ENCODE measurements at regions not wholly inside any gene's neighbourhood (a gene's known extent, or its start where the extent isn't known, plus 50 kb on each side); places are given as distances from the start of the nearest gene placed in this dataset.

DNA sequence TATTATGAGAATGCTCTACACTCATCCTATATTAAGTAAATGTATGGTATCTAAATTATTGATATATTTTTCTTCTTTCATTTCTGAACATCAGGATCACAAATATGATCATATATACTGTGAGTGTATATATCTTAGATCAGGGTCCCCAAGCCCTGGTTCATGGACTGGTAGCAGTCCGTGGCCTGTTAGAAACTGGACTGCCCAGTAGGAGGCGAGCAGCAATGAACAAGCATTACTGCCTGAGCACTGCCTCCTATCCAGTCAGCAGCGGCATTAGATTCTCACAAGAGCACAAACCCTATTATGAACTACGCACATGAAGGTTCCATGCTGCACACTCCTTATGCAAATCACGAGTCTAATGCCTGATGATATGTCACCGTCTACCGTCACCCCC is 1247.1 kb upstream of the NXPH2 start:
- TF ChIP-seq GATA3 (IDR thresholded peaks at IDR 0.05; ENCODE audit: low read depth, low read length): no peak
- no peak for TF ChIP-seq GATA2 (IDR thresholded peaks at IDR 0.05; ENCODE audit: low read depth, low read length)
